Right lobe of liver (tissue), 4 donors: ENCODE measurements at regions not wholly inside any gene's neighbourhood (a gene's known extent, or its start where the extent isn't known, plus 50 kb on each side); places are given as distances from the start of the nearest gene placed in this dataset.

Experiments
- CTCF ChIP-seq, 4 donors: fragments of 200-600 bp in 3 of 4; fragments of 450-650 bp in 1 of 4; IDR thresholded peaks; one replicate each; pipeline versions ENCODE4 v1.5.1 to v1.8.0; 2016 to 2022; ENCODE audit warnings: antibody characterized with exemption in 4 of 4, mild to moderate bottlenecking in 2 of 4
- POLR2A ChIP-seq: fragments of 450-650 bp; IDR thresholded peaks from one replicate; pipeline ENCODE4 v1.6.1; 2017; ENCODE audit warnings: antibody characterized with exemption, mild to moderate bottlenecking
- donor health status: DM: no; HTN: no; CAD: no.
- donor health status: DM: no; HTN: no; CAD: no.
- donor health status: DM: no; HTN: yes; CAD: no.

GRCh38 chr5:52360985-52361384 is 426.7 kb upstream of the ITGA1 start:
- TF ChIP-seq CTCF (IDR thresholded peaks at IDR 0.05) = no peak
- TF ChIP-seq POLR2A = no peak
